ENCODE measurements at regions not wholly inside any gene's neighbourhood (a gene's known extent, or its start where the extent isn't known, plus 50 kb on each side); places are given as distances from the start of the nearest gene placed in this dataset.
A peak's percentile ranks its signal among the peaks of the same experiment; 100 is the strongest.

- ChIA-PET CTCF (ENCODE audit: low intra/inter-chr PET ratio) (no interaction called here), POLR2A (interaction anchor here (1.2 kb wide), 1 partner anchor 164 kb away, joined by 3 read pairs; no protein-coding TSS in a partner anchor)
- ATAC-seq: no peak
- intact Hi-C loops (cut with micrococcal nuclease): no loop called here
- Histone ChIP-seq H3K27me3 (ENCODE audit: control insufficient read depth in 2 of 2, insufficient read depth in 2 of 2, low read length in 2 of 2) (no peaks in the 10 kb centered on the region), H2AFZ (ENCODE audit: low read depth, low read length) (0 out of 2 replicates have a peak overlapping the region, but pooled peaks have one; percentile 3), H3K9me1 (ENCODE audit: control insufficient read depth, insufficient read depth, low read length) (no peaks in the 10 kb centered on the region), H4K20me1 (replicated peaks; ENCODE audit: control insufficient read depth, insufficient read depth, low read length) (no peaks in the 10 kb centered on the region), H3K79me2 (ENCODE audit: control insufficient read depth, insufficient read depth, low read length) (no peaks in the 10 kb centered on the region), H3K36me3 (ENCODE audit: control insufficient read depth, insufficient read depth, low read length) (no peaks in the 10 kb centered on the region), H3K27ac (ENCODE audit: extremely low read depth, low read depth, low read length) (no peak overlapping the region), H3K9ac (ENCODE audit: insufficient read depth in 1 of 2, low read depth in 2 of 2, low read length in 2 of 2) (no peak overlapping the region), H3K4me1 (replicated peaks in 1 of 2; ENCODE audit: control insufficient read depth in 2 of 2, insufficient read depth in 2 of 2, low read length in 2 of 2) (no peaks in the 10 kb centered on the region; a peak in 1 of 5 replicates), H3K4me2 (ENCODE audit: insufficient read depth, low read length) (no peak overlapping the region), H3K4me3 (no peak overlapping the region), H3K9me3 (replicated peaks; ENCODE audit: control insufficient read depth, insufficient read depth, low read depth, low read length) (no peaks in the 10 kb centered on the region)
- FAIRE-seq: no peak
- in situ Hi-C loops (cut with MboI): no loop called here
- DNase-seq (ENCODE audit: extremely low read depth in 1 of 4, low spot score in 3 of 4): no peak
- WGBS (ENCODE audit: insufficient coverage, low coverage, missing lambda C conversion rate): 18% methylated on average over 4 of the region's 4 CpGs
- no TSS peak for BruUV-seq (replicated peaks)
- TF ChIP-seq ZNF263 (CRISPR knock-in tag; IDR thresholded peaks at IDR 0.05; ENCODE audit: borderline replicate concordance) (no peak), ZBTB33 (CRISPR knock-in tag; IDR thresholded peaks at IDR 0.05) (no peak), HINFP (tag; conservative IDR thresholded peaks at IDR 0.05; ENCODE audit: low read depth) (no peak), ZNF3 (CRISPR knock-in tag; IDR thresholded peaks at IDR 0.05) (no peak), TCF7L2 (IDR thresholded peaks at IDR 0.05; ENCODE audit: low read depth, low read length) (no peak), SREBF1 (IDR thresholded peaks at IDR 0.05; ENCODE audit: borderline replicate concordance, low read depth, low read length) (no peak), HOMEZ (CRISPR knock-in tag; IDR thresholded peaks at IDR 0.05) (no peak), REST (IDR thresholded peaks at IDR 0.05; ENCODE audit: borderline replicate concordance) (no peak), REST (CRISPR knock-in tag; IDR thresholded peaks at IDR 0.05; ENCODE audit: low read depth) (no peak), PURB (CRISPR knock-in tag; IDR thresholded peaks at IDR 0.05; ENCODE audit: low read depth) (no peak)
These were observed 115.2 kb upstream of the TSC22D2 start for GRCh38 chr3:150292891-150293290.
